ENCODE measurements at regions not wholly inside any gene's neighbourhood (a gene's known extent, or its start where the extent isn't known, plus 50 kb on each side); places are given as distances from the start of the nearest gene placed in this dataset.
"Not testable (repeated sequence)": the region's sequence is repeated elsewhere in the genome, so short reads cannot be mapped to it uniquely, and the experiment has no call there.

DNA sequence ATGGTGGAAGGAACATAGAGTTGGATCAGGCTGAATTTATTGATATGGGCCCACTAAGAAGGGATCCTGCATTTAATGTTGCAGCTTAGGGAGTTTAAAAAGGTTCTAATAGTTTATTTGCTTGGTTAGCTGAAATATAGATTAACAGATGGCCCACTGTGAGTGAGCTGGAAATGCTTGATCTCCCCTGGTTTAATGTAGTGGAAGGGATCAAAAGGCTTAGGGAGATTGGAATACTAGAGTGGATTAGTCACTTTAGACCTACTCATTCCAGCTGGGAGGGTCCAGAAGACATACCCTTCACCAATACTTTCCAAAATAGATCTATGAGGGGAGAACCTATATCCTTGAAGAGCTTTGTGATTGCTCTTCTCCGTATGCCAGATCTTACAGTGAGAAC, 130.1 kb upstream of the ZC3H12C start:
- H3K27ac ChIP-seq = no peak overlapping the region
- no peak for ATAC-seq
- no peaks in the 10 kb centered on the region for H3K9me3 ChIP-seq
- no peaks in the 10 kb centered on the region for H3K4me1 ChIP-seq
- intact Hi-C loops (cut with DNase I) = no loop called here
- H3K27me3 ChIP-seq (ENCODE audit: insufficient read depth in 3 of 3, low read length in 2 of 3) = no peaks in the 10 kb centered on the region
- no peak for DNase-seq
- no peaks in the 10 kb centered on the region for H3K36me3 ChIP-seq (ENCODE audit: insufficient read depth in 1 of 2, low read depth in 1 of 2)
- TF ChIP-seq, protein P1, sequence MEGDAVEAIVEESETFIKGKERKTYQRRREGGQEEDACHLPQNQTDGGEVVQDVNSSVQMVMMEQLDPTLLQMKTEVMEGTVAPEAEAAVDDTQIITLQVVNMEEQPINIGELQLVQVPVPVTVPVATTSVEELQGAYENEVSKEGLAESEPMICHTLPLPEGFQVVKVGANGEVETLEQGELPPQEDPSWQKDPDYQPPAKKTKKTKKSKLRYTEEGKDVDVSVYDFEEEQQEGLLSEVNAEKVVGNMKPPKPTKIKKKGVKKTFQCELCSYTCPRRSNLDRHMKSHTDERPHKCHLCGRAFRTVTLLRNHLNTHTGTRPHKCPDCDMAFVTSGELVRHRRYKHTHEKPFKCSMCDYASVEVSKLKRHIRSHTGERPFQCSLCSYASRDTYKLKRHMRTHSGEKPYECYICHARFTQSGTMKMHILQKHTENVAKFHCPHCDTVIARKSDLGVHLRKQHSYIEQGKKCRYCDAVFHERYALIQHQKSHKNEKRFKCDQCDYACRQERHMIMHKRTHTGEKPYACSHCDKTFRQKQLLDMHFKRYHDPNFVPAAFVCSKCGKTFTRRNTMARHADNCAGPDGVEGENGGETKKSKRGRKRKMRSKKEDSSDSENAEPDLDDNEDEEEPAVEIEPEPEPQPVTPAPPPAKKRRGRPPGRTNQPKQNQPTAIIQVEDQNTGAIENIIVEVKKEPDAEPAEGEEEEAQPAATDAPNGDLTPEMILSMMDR (IDR thresholded peaks at IDR 0.05) = no peak
- WGBS, 3 donors = 92 to 100% (median 97%) methylated on average over 1 of the region's 1 CpG
- no peak overlapping the region for H3K4me3 ChIP-seq

DNA sequence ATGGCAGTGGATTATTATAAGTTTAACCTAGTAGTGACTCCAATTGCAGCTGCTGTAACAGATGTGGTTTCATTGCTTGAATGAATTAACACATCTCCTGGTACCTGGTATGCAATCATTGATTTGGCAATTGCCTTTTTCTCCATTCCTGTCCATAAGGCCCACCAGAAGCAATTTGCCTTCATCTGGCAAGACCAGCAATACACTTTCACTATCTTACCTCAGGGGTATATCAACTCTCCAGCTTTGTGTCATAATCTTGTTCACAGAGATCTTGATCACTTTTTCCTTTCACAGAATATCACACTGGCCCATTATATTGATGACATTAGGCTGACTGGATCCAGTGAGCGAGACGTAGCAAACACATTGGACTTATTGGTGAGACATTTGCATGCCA, 128.7 kb upstream of the ZC3H12C start:
- TF ChIP-seq, protein P1 (IDR thresholded peaks at IDR 0.05) = no peak

DNA sequence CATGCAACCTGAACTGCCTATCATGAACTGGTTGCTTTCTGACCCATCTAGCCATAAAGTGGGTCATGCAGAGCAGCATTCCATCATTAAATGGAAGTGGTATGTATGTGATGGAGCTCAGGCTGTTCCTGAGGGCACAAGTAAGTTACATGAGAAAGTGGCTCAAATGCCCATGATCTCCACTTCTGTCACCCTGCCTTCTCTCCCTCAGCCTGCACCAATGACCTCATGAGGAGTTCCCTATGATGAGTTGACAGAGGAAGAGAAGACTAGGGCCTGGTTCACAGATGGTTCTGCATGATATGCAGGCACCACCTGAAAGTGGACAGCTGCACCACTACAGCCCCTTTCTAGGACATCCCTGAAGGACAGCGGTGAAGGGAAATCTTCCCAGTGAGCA, 127.7 kb upstream of the ZC3H12C start:
- 84 to 96% (median 90%) methylated on average over 1 of the region's 1 CpG for WGBS, 3 donors
- DNase-seq; H3K4me3 ChIP-seq; H3K9me3 ChIP-seq; H3K4me1 ChIP-seq; intact Hi-C loops (cut with DNase I); H3K36me3 ChIP-seq (ENCODE audit: insufficient read depth in 1 of 2, low read depth in 1 of 2); H3K27ac ChIP-seq; ATAC-seq; H3K27me3 ChIP-seq (ENCODE audit: insufficient read depth in 3 of 3, low read length in 2 of 3): not testable (repeated sequence)

More for the DNA sequence above, 128.7 kb upstream of the ZC3H12C start:
- H3K4me3 ChIP-seq = no peak overlapping the region
- DNase-seq (no peak), ATAC-seq (no peak)
- WGBS, 3 donors = 94 to 96% (median 96%) methylated on average over 2 of the region's 2 CpGs
- no peaks in the 10 kb centered on the region for H3K9me3 ChIP-seq
- H3K27me3 ChIP-seq (ENCODE audit: insufficient read depth in 3 of 3, low read length in 2 of 3) = no peaks in the 10 kb centered on the region
- no peaks in the 10 kb centered on the region for H3K4me1 ChIP-seq
- intact Hi-C loops (cut with DNase I) = no loop called here
- H3K36me3 ChIP-seq (ENCODE audit: insufficient read depth in 1 of 2, low read depth in 1 of 2) = no peaks in the 10 kb centered on the region
- H3K27ac ChIP-seq = no peak overlapping the region

DNA sequence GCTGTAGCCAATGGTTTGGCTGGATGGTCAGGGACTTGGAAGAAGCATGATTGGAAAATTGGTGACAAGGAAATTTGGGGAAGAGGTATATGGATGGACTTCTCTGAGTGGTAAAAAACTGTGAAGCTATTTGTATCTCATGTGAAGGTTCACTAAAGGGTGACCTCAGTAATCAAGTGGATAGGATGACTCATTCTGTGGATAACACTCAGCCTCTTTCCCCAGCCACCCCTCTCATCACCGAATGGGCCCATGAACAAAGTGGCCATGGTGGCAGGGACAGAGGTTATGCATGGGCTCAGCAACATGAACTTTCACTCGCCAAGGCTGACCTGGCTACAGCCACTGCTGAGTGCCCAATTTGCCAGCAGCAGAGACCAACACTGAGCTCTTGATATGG, 127.3 kb upstream of the ZC3H12C start:
- H3K4me3 ChIP-seq; H3K27me3 ChIP-seq (ENCODE audit: insufficient read depth in 3 of 3, low read length in 2 of 3); DNase-seq; H3K9me3 ChIP-seq; H3K36me3 ChIP-seq (ENCODE audit: insufficient read depth in 1 of 2, low read depth in 1 of 2); ATAC-seq; intact Hi-C loops (cut with DNase I); H3K4me1 ChIP-seq; H3K27ac ChIP-seq: not testable (repeated sequence)
- WGBS, 3 donors = 71 to 91% (median 78%) methylated on average over 2 of the region's 2 CpGs

DNA sequence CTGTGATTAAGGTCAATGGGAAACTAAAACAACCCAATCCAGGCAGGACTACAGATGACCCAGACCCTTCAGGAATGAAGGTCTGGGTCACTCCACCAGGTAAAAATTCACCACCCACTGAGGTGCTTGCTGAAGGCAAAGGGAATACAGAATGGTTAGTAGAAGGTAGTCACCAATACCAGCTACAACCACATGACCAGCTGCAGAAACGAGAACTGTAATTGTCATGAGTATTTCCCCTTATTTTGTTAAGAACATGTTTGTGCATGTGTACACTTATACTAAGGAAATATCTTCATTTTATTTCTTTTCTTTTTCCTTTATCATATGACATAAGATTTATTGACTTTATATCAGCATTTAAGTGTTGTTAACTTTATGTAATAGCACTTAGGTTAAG, 126.1 kb upstream of the ZC3H12C start:
- H3K27me3 ChIP-seq (ENCODE audit: insufficient read depth in 3 of 3, low read length in 2 of 3); H3K27ac ChIP-seq; H3K36me3 ChIP-seq (ENCODE audit: insufficient read depth in 1 of 2, low read depth in 1 of 2); H3K9me3 ChIP-seq; intact Hi-C loops (cut with DNase I); H3K4me3 ChIP-seq; ATAC-seq; DNase-seq: not testable (repeated sequence)
- peaks cover 14% of the 10 kb centered on the region for H3K4me1 ChIP-seq
- 78 to 89% (median 85%) methylated on average over 1 of the region's 1 CpG for WGBS, 3 donors

DNA sequence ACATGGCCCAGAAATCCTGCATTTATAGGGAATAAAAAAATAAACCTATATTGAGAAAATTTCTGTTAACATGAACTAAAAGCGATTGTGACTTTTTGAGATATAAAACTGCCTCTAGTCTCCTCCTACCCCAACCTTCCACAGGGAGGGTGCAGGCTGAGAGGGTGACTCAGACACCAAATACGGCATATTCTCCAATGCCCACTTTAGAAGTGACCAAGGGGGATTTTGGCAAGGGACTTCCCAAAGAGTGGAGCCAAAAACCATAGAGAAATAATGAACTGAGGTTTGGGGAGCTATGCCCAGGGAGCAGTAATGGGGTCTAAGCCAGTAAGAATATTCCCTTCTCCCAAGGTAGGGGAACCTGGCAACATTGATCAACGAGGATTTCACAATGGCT, 124.9 kb upstream of the ZC3H12C start:
- intact Hi-C loops (cut with DNase I) = no loop called here
- WGBS, 3 donors = 88 to 91% (median 88%) methylated on average over 3 of the region's 3 CpGs
- no peak overlapping the region for H3K4me3 ChIP-seq
- ATAC-seq (no peak), DNase-seq (no peak)
- H3K36me3 ChIP-seq (ENCODE audit: insufficient read depth in 1 of 2, low read depth in 1 of 2) = no peaks in the 10 kb centered on the region
- no peaks in the 10 kb centered on the region for H3K9me3 ChIP-seq
- H3K4me1 ChIP-seq = peaks cover 25% of the 10 kb centered on the region
- TF ChIP-seq, protein P1 (IDR thresholded peaks at IDR 0.05) = no peak
- no peaks in the 10 kb centered on the region for H3K27me3 ChIP-seq (ENCODE audit: insufficient read depth in 3 of 3, low read length in 2 of 3)
- no peak overlapping the region for H3K27ac ChIP-seq

All from psoas muscle (tissue), 7 donors.